ENCODE measurements at regions not wholly inside any gene's neighbourhood (a gene's known extent, or its start where the extent isn't known, plus 50 kb on each side); places are given as distances from the start of the nearest gene placed in this dataset.

DNA sequence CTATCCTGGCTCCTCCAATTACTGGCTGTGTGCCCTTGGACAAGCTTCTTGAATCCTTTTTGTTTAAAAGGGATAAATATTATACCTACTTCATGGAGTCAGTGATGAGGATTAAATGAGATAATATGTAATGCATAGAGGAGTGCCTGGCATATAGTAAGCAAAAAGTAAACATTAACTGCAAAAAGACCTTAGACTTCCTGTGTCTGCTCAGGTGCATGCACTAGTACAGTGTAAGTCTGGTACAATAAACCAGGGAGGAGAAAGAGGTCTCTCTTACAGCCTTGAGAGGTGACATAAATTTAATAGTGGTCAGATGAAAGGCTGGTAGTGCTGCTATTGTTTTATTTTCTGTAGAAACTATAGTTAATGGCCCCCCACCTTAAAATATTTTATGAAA is 305.2 kb upstream of the MIS18BP1 start:
- TF ChIP-seq CTCF (IDR thresholded peaks at IDR 0.05; ENCODE audit: poor library complexity) (no peak), EZH2 (IDR thresholded peaks at IDR 0.05; ENCODE audit: borderline replicate concordance) (no peak)
